ENCODE measurements at regions not wholly inside any gene's neighbourhood (a gene's known extent, or its start where the extent isn't known, plus 50 kb on each side); places are given as distances from the start of the nearest gene placed in this dataset.
"Not testable (repeated sequence)": the region's sequence is repeated elsewhere in the genome, so short reads cannot be mapped to it uniquely, and the experiment has no call there.

DNA sequence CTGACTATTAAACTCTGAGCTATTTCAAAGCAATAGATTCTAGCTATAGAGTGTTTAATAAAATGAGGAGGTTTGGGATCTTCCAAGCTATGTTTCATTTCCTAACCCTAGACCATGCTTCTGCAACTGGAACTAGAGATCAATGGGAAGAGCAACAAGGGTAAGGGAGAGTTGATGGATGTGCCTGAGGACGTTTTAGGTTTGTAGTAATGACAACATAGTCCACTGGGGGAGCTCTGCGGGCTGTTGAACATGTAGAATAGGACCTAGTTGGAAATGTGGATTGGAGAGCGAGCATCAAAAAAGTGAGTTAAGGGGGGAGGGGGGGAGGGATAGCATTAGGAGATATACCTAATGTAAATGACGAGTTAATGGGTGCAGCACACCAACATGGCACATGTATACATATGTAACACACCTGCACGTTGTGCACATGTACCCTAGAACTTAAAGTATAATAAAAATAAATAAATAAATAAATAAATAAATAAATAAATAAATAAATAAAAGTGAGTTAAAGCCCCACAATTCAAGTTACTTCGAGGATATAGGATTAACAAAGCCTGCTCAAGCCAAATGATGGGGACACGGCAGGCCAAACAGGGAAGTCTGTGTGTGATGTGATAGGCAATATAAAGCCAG is 165.7 kb upstream of the HES1 start:
- TF ChIP-seq, protein P1, sequence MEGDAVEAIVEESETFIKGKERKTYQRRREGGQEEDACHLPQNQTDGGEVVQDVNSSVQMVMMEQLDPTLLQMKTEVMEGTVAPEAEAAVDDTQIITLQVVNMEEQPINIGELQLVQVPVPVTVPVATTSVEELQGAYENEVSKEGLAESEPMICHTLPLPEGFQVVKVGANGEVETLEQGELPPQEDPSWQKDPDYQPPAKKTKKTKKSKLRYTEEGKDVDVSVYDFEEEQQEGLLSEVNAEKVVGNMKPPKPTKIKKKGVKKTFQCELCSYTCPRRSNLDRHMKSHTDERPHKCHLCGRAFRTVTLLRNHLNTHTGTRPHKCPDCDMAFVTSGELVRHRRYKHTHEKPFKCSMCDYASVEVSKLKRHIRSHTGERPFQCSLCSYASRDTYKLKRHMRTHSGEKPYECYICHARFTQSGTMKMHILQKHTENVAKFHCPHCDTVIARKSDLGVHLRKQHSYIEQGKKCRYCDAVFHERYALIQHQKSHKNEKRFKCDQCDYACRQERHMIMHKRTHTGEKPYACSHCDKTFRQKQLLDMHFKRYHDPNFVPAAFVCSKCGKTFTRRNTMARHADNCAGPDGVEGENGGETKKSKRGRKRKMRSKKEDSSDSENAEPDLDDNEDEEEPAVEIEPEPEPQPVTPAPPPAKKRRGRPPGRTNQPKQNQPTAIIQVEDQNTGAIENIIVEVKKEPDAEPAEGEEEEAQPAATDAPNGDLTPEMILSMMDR (conservative IDR thresholded peaks at IDR 0.05 in 1 of 2, IDR thresholded peaks at IDR 0.05 in 1 of 2; ENCODE audit: extremely low read depth in 1 of 2, insufficient read depth in 1 of 2, low read depth in 1 of 2, low read length in 2 of 2): peak; percentile 42 to 47
- TF ChIP-seq EZH2 (IDR thresholded peaks at IDR 0.05; ENCODE audit: borderline replicate concordance, low read length): not testable (repeated sequence)
